ENCODE measurements at regions not wholly inside any gene's neighbourhood (a gene's known extent, or its start where the extent isn't known, plus 50 kb on each side); places are given as distances from the start of the nearest gene placed in this dataset.

GRCh38 chr9:23408874-23409273 is 417.2 kb downstream of the ELAVL2 start:
- no peak for DNase-seq (ENCODE audit: insufficient read length, low spot score)
- no peak for FAIRE-seq
- TF ChIP-seq, protein P1, sequence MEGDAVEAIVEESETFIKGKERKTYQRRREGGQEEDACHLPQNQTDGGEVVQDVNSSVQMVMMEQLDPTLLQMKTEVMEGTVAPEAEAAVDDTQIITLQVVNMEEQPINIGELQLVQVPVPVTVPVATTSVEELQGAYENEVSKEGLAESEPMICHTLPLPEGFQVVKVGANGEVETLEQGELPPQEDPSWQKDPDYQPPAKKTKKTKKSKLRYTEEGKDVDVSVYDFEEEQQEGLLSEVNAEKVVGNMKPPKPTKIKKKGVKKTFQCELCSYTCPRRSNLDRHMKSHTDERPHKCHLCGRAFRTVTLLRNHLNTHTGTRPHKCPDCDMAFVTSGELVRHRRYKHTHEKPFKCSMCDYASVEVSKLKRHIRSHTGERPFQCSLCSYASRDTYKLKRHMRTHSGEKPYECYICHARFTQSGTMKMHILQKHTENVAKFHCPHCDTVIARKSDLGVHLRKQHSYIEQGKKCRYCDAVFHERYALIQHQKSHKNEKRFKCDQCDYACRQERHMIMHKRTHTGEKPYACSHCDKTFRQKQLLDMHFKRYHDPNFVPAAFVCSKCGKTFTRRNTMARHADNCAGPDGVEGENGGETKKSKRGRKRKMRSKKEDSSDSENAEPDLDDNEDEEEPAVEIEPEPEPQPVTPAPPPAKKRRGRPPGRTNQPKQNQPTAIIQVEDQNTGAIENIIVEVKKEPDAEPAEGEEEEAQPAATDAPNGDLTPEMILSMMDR (IDR thresholded peaks at IDR 0.05; ENCODE audit: insufficient read depth, missing control alignments), result no peak

- DNase-seq (ENCODE audit: insufficient read length, low spot score) (no peak), FAIRE-seq (no peak)
- TF ChIP-seq, protein P1 (IDR thresholded peaks at IDR 0.05; ENCODE audit: insufficient read depth, missing control alignments), result no peak
Measured at GRCh38 chr9:23412046-23412445, 414.0 kb downstream of the ELAVL2 start.

- DNase-seq (ENCODE audit: insufficient read length, low spot score) (no peak), FAIRE-seq (no peak)
- TF ChIP-seq, protein P1 (IDR thresholded peaks at IDR 0.05; ENCODE audit: insufficient read depth, missing control alignments), result no peak
Measured at GRCh38 chr9:23412458-23412857, 413.6 kb downstream of the ELAVL2 start.

DNA sequence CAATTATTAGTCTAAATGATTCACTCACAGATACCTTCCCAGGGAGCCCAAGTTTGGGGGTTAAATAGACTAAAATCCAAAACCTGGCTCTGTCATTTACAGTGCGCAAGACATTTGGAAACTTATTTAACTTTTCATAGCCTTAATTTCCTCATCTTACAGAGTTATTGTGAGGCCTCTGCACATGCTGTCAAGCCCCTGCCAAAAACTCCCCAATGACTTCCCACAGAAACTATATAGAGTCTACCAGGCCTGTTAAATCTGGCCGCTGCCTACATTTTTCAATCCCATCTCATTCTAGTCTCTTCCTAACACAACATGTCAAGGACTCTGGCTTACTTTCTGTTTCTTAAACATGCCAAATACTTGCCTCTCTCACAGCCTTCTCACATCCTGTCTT is 412.5 kb downstream of the ELAVL2 start:
- no peak for FAIRE-seq
- no peak for DNase-seq (ENCODE audit: insufficient read length, low spot score)
- TF ChIP-seq, protein P1 (IDR thresholded peaks at IDR 0.05; ENCODE audit: insufficient read depth, missing control alignments), result no peak

GRCh38 chr9:23423999-23424398 is 402.0 kb downstream of the ELAVL2 start:
- FAIRE-seq, result no peak
- TF ChIP-seq, protein P1 (IDR thresholded peaks at IDR 0.05; ENCODE audit: insufficient read depth, missing control alignments), result no peak
- DNase-seq (ENCODE audit: insufficient read length, low spot score), result no peak

- no peak for DNase-seq (ENCODE audit: insufficient read length, low spot score)
- TF ChIP-seq, protein P1 (IDR thresholded peaks at IDR 0.05; ENCODE audit: insufficient read depth, missing control alignments), result no peak
- FAIRE-seq, result no peak
Measured at GRCh38 chr9:23426144-23426543, 399.9 kb downstream of the ELAVL2 start.

DNA sequence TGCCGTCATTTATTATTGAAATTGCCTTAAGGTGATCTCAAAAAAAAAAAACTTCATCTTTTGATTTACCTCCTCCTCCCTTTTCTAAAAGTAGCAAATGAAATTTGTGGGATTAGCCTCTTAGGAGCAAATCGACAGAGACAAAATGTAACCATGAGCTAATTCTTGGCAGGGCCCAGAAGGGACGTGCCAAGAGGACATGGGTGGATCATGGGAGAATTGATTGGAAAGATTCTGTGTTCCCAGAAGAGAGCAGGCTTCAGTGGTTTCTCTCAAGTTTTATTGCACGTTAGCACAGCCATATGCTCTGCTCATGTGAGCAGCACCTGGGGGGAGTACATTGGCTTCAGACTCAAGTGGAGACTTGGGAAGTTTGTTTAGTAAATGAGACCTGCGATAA is 394.6 kb downstream of the ELAVL2 start:
- DNase-seq (ENCODE audit: insufficient read length, low spot score) (no peak), FAIRE-seq (no peak)

More for the DNA sequence above, 394.6 kb downstream of the ELAVL2 start:
- TF ChIP-seq, protein P1 (IDR thresholded peaks at IDR 0.05; ENCODE audit: insufficient read depth, missing control alignments), result no peak

Data from D721Med (cell line).